ENCODE measurements at regions not wholly inside any gene's neighbourhood (a gene's known extent, or its start where the extent isn't known, plus 50 kb on each side); places are given as distances from the start of the nearest gene placed in this dataset.
A peak's percentile ranks its signal among the peaks of the same experiment; 100 is the strongest.

- no peak for TF ChIP-seq CTCF (IDR thresholded peaks at IDR 0.05; ENCODE audit: extremely low read depth, missing control alignments)
- DNase-seq (ENCODE audit: low spot score): no peak
Observed at GRCh38 chr9:86634501-86634900, 280.3 kb upstream of the TUT7 start.

GRCh38 chr9:86633945-86634344 lies 279.7 kb upstream of the TUT7 start:
- TF ChIP-seq CTCF (IDR thresholded peaks at IDR 0.05; ENCODE audit: extremely low read depth, missing control alignments): no peak

GRCh38 chr9:86632537-86632936 lies 278.3 kb upstream of the TUT7 start:
- TF ChIP-seq CTCF (IDR thresholded peaks at IDR 0.05; ENCODE audit: extremely low read depth, missing control alignments): no peak
- DNase-seq (ENCODE audit: low spot score): no peak

More at GRCh38 chr9:86633945-86634344, 279.7 kb upstream of the TUT7 start:
- DNase-seq (ENCODE audit: low spot score): no peak

GRCh38 chr9:86629530-86629929 lies 275.3 kb upstream of the TUT7 start:
- TF ChIP-seq CTCF (IDR thresholded peaks at IDR 0.05; ENCODE audit: extremely low read depth, missing control alignments): no peak
- no peak for DNase-seq (ENCODE audit: low spot score)

- no peak for TF ChIP-seq CTCF (IDR thresholded peaks at IDR 0.05; ENCODE audit: extremely low read depth, missing control alignments)
- no peak for DNase-seq (ENCODE audit: low spot score)
Observed at GRCh38 chr9:86626802-86627201, 272.6 kb upstream of the TUT7 start.

GRCh38 chr9:86624630-86625029 lies 270.4 kb upstream of the TUT7 start:
- DNase-seq (ENCODE audit: low spot score): no peak
- TF ChIP-seq CTCF (IDR thresholded peaks at IDR 0.05; ENCODE audit: extremely low read depth, missing control alignments): no peak

- DNase-seq (ENCODE audit: low spot score): no peak
- peak; percentile 26 for TF ChIP-seq CTCF (IDR thresholded peaks at IDR 0.05; ENCODE audit: extremely low read depth, missing control alignments)
Observed at GRCh38 chr9:86614871-86615849, 260.9 kb upstream of the TUT7 start.

All from GM20000 (cell line).